HepG2 (cell line): ENCODE measurements at regions not wholly inside any gene's neighbourhood (a gene's known extent, or its start where the extent isn't known, plus 50 kb on each side); places are given as distances from the start of the nearest gene placed in this dataset.

Source experiments
- ATAC-seq: fragments of 200-7000 bp; cut with Tn5 transposase; 3 replicates; pipeline ENCODE4 v1.9.1; 2020; ENCODE audit warnings: mild to moderate bottlenecking, moderate library complexity
- BruUV-seq: library from RNA; stranded (reverse); fragments of 400-500 nt; replicated peaks from 2 replicates; lab custom pipeline; 2021; lab: Mats Ljungman, UMichigan
- CTCF ChIA-PET: fragments of 300-600 bp; formaldehyde crosslinking; extraction: SDS; loops from one replicate; lab custom pipeline; 2021; ENCODE audit warnings: low total read pairs, inconsistent platforms, low intra/inter-chr PET ratio; lab: Yijun Ruan, JAX
- POLR2A ChIA-PET: fragments of 350-600 bp; sonication (Branson Sonifier 250); formaldehyde crosslinking; loops from one replicate; lab custom pipeline; 2020; ENCODE audit warnings: antibody characterized with exemption, inconsistent platforms; lab: Yijun Ruan, JAX
- DNase-seq: peaks from one replicate; pipeline ENCODE4 v3.0.0-alpha.2; 2015; ENCODE audit warnings: low spot score
- FAIRE-seq: peaks from 3 replicates; lab custom pipeline; 2011; peaks lifted over from hg19 to GRCh38; lab: Jason Lieb, UNC
- H2AFZ ChIP-seq: one replicate; pipeline ENCODE4 v1.6.1; 2011; ENCODE audit warnings: low read length, inconsistent platforms
- H3K27ac ChIP-seq: fragments of 300-600 bp; 3 replicates; pipeline ENCODE4 v1.8.0; 2011; ENCODE audit warnings: mixed run types, mild to moderate bottlenecking, mixed read lengths, low read length, inconsistent platforms; ENCODE audit not compliant: insufficient read depth; ENCODE audit errors: extremely low read length
- H3K27me3 ChIP-seq, 2 experiments: fragments of 200-600 bp in 1 of 2; 2 replicates in 1 of 2; 3 replicates in 1 of 2; pipeline versions ENCODE4 v1.6.0 to v1.8.0; 2011; ENCODE audit warnings: low read length in 2 of 2, mild to moderate bottlenecking in 2 of 2, moderate library complexity in 2 of 2, inconsistent platforms in 1 of 2; ENCODE audit not compliant: insufficient read depth in 2 of 2, control insufficient read depth in 1 of 2
- H3K36me3 ChIP-seq, 2 experiments: fragments of 200-600 bp in 1 of 2; replicated peaks in 1 of 2; 2 replicates in 1 of 2; 3 replicates in 1 of 2; pipeline versions ENCODE4 v1.5.1 to v1.8.0; 2011; ENCODE audit warnings: low read length in 2 of 2, inconsistent platforms in 1 of 2; ENCODE audit not compliant: insufficient read depth in 2 of 2, control insufficient read depth in 1 of 2
- H3K4me1 ChIP-seq: 2 replicates; pipeline ENCODE4 v1.5.1; 2012; ENCODE audit warnings: low read length, inconsistent platforms; ENCODE audit not compliant: insufficient read depth
- H3K4me2 ChIP-seq: 2 replicates; pipeline ENCODE4 v1.6.0; 2011; ENCODE audit warnings: low read depth, low read length, inconsistent platforms
- H3K4me3 ChIP-seq, 3 experiments: fragments of 200-600 bp in 1 of 3; sonication (generic), shearing (Covaris generic) in 1 of 3; replicated peaks in 1 of 3; 2 replicates each; pipeline ENCODE4 v1.5.1; 2011 to 2016; ENCODE audit warnings: low read length in 3 of 3, inconsistent platforms in 2 of 3, low read depth in 2 of 3, mild to moderate bottlenecking in 2 of 3, control low read depth in 1 of 3, mixed read lengths in 1 of 3; ENCODE audit not compliant: insufficient read depth in 1 of 3
- H3K79me2 ChIP-seq: one replicate; pipeline ENCODE4 v1.6.1; 2011; ENCODE audit warnings: low read length, inconsistent platforms; ENCODE audit not compliant: insufficient read depth
- H3K9ac ChIP-seq: 2 replicates; pipeline ENCODE4 v1.6.0; 2011; ENCODE audit warnings: mild to moderate bottlenecking, low read depth, low read length, inconsistent platforms; ENCODE audit not compliant: insufficient read depth
- H3K9me3 ChIP-seq: 2 replicates; pipeline ENCODE4 v1.5.1; 2012; ENCODE audit warnings: mild to moderate bottlenecking, low read length
- H4K20me1 ChIP-seq: 2 replicates; pipeline ENCODE4 v1.6.0; 2011; ENCODE audit warnings: inconsistent platforms, mild to moderate bottlenecking, low read length, moderate library complexity; ENCODE audit not compliant: insufficient read depth
- AKAP8 ChIP-seq: sonication (generic); formaldehyde crosslinking; IDR thresholded peaks from 2 replicates; pipeline ENCODE4 v1.5.1; 2020; ENCODE audit warnings: mild to moderate bottlenecking, missing genetic modification reagents
- GABPB1 ChIP-seq: IDR thresholded peaks from 2 replicates; pipeline ENCODE4 v1.6.1; 2016; ENCODE audit warnings: mild to moderate bottlenecking, missing genetic modification reagents, moderate library complexity, missing compliant biosample characterization
- GZF1 ChIP-seq: sonication (generic); formaldehyde crosslinking; IDR thresholded peaks from 2 replicates; pipeline ENCODE4 v1.5.1; 2020; ENCODE audit warnings: mild to moderate bottlenecking, missing genetic modification reagents
- IKZF1 ChIP-seq: fragments of 450-650 bp; IDR thresholded peaks from 2 replicates; pipeline ENCODE4 v1.7.1; 2016
- KLF13 ChIP-seq: sonication (generic); formaldehyde crosslinking; IDR thresholded peaks from 2 replicates; pipeline ENCODE4 v1.4.0; 2020; ENCODE audit warnings: mild to moderate bottlenecking, missing genetic modification reagents
- MTF2 ChIP-seq: sonication (generic); formaldehyde crosslinking; IDR thresholded peaks from 2 replicates; pipeline ENCODE4 v1.5.0; 2020; ENCODE audit warnings: missing genetic modification reagents, borderline replicate concordance
- PAWR ChIP-seq: sonication (generic); formaldehyde crosslinking; IDR thresholded peaks from 2 replicates; pipeline ENCODE4 v1.4.0; 2020; ENCODE audit warnings: missing genetic modification reagents, mild to moderate bottlenecking, borderline replicate concordance
- UBTF ChIP-seq: sonication (generic); formaldehyde crosslinking; IDR thresholded peaks from 2 replicates; pipeline ENCODE4 v1.4.0; 2020; ENCODE audit warnings: mild to moderate bottlenecking, missing genetic modification reagents
- ZBED4 ChIP-seq: sonication (generic); formaldehyde crosslinking; IDR thresholded peaks from 2 replicates; pipeline ENCODE4 v1.4.0; 2020; ENCODE audit warnings: missing genetic modification reagents, borderline replicate concordance
- ZMYM4 ChIP-seq: sonication (generic); formaldehyde crosslinking; IDR thresholded peaks from 2 replicates; pipeline ENCODE4 v1.8.1; 2023; ENCODE audit warnings: mild to moderate bottlenecking, missing genetic modification reagents
- ZNF317 ChIP-seq: sonication (generic); formaldehyde crosslinking; IDR thresholded peaks from 2 replicates; pipeline ENCODE4 v1.5.0; 2020; ENCODE audit warnings: mild to moderate bottlenecking, missing genetic modification reagents
- ZNF432 ChIP-seq: sonication (generic); formaldehyde crosslinking; IDR thresholded peaks from 2 replicates; pipeline ENCODE4 v1.5.0; 2020; ENCODE audit warnings: missing genetic modification reagents, mild to moderate bottlenecking, borderline replicate concordance
- ZSCAN29 ChIP-seq: sonication (generic); formaldehyde crosslinking; conservative IDR thresholded peaks from 2 replicates; pipeline ENCODE4 v1.4.0; 2020; ENCODE audit warnings: mild to moderate bottlenecking, missing genetic modification reagents
- whole genome bisulfite sequencing: methylation state at CpG from one replicate; pipeline ENCODE4 v1.1.6; 2017; ENCODE audit warnings: low lambda C conversion rate; 5-methylcytosine and 5-hydroxymethylcytosine counted together
- in situ Hi-C: cut with HindIII; loops from 2 replicates; pipeline ENCODE4 v1.10.0; 2017; ENCODE audit warnings: low pct_unique_long_range_greater_than_20kb; ENCODE audit not compliant: extremely low pct_ligation_motif_present
- intact Hi-C: fragments of 100-400 bp; cut with micrococcal nuclease; formaldehyde crosslinking; loops from one replicate; pipeline ENCODE4 v1.10.0; 2022; ENCODE audit not compliant: unreplicated experiment

DNA sequence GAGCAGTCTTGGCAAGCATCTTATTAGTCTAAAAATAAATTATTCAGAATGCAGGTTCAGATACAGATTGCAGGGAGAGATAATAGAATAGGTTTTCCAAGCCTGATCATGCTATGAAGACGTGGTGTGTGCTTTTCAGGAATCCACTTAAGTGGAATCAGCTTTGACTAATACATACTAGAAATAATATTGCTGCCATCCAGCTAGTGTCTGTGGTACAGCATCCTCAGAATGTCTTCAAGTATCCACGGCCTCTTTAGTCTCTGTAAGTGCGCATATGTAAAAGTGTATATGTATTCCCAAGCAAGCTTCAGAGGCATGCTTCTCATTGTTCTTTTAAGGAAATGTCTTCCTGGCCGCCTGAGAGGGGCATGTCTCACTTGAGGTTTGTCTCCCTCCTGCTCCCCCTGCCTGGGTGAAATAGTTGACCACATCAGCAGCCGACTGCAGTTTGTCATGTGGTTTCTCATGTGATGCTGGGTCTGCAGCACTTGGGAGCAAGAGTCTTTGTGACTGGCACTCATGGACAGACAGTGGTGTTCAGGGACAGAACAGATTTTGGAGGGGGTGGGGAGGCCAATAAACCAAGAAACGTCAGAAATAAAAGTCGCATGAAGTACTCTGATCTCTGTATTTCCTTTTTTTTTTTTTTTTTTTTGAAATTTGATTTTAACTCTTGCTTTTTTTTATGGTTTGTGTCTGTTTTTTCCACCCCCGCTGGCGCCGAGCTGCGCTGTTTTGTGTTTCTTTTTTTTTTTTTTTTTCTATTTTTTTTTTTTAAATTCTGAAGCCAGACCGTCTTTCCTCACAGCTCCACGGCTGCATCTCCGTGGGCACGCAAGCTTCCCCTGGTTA, 150.8 kb downstream of the PRL start:
- H3K4me1 ChIP-seq, result peaks cover 31% of the 10 kb centered on the region
- H3K9me3 ChIP-seq, result no peaks in the 10 kb centered on the region
- WGBS, result 36% methylated on average over 15 of the region's 15 CpGs
- no peak overlapping the region for H3K27ac ChIP-seq
- BruUV-seq, result no TSS peak
- CTCF ChIA-PET, result no interaction called here
- intact Hi-C loops, result no loop called here
- no peak for TF ChIP-seq MTF2 (CRISPR knock-in tag)
- no peak for TF ChIP-seq IKZF1
- TF ChIP-seq KLF13, result no peak
- no peak for TF ChIP-seq ZMYM4 (CRISPR knock-in tag)
- TF ChIP-seq GABPB1 (CRISPR knock-in tag), result no peak
- no peak for TF ChIP-seq UBTF (CRISPR knock-in tag)
- TF ChIP-seq ZNF317 (CRISPR knock-in tag), result no peak
- TF ChIP-seq GZF1 (CRISPR knock-in tag), result no peak
- no peak for TF ChIP-seq ZNF432 (CRISPR knock-in tag)
- no peak for TF ChIP-seq ZBED4 (CRISPR knock-in tag)
- TF ChIP-seq AKAP8 (CRISPR knock-in tag), result no peak
- no peak for TF ChIP-seq ZSCAN29 (CRISPR knock-in tag)
- TF ChIP-seq PAWR (CRISPR knock-in tag), result no peak
- no peak overlapping the region for H2AFZ ChIP-seq
- POLR2A ChIA-PET, result no interaction called here
- no peaks in the 10 kb centered on the region for H3K36me3 ChIP-seq
- no peak overlapping the region for H3K9ac ChIP-seq
- FAIRE-seq (no peak), ATAC-seq (no peak), DNase-seq (no peak)
- no peaks in the 10 kb centered on the region for H3K79me2 ChIP-seq
- no peaks in the 10 kb centered on the region; a peak in 1 of 5 replicates for H3K27me3 ChIP-seq
- no peak overlapping the region for H3K4me3 ChIP-seq
- in situ Hi-C loops, result no loop called here
- no peaks in the 10 kb centered on the region for H4K20me1 ChIP-seq
- H3K4me2 ChIP-seq, result no peak overlapping the region
